C1 segment of cervical spinal cord (tissue), 14 donors: ENCODE measurements at regions not wholly inside any gene's neighbourhood (a gene's known extent, or its start where the extent isn't known, plus 50 kb on each side); places are given as distances from the start of the nearest gene placed in this dataset.

Source experiments
- DNase-seq, 14 donors: peaks; one replicate each; lab custom pipeline; 2025; lab: John Stamatoyannopoulos, UW

- DNase-seq: no peak
These were observed 215.4 kb downstream of the MYCN start for GRCh38 chr2:16155766-16156165.

GRCh38 chr2:16155366-16155765, 215.0 kb downstream of the MYCN start:
- no peak for DNase-seq

- no peak for DNase-seq
These were observed 214.3 kb downstream of the MYCN start for GRCh38 chr2:16154501-16155280.

GRCh38 chr2:16154061-16154460, 213.7 kb downstream of the MYCN start:
- no peak for DNase-seq

- DNase-seq: no peak
These were observed 213.3 kb downstream of the MYCN start for GRCh38 chr2:16153754-16154035.

- DNase-seq: no peak
These were observed 212.8 kb downstream of the MYCN start for GRCh38 chr2:16152928-16153753.

GRCh38 chr2:16152071-16152927, 211.9 kb downstream of the MYCN start:
- DNase-seq: no peak

GRCh38 chr2:16151651-16152050, 211.3 kb downstream of the MYCN start:
- no peak for DNase-seq

GRCh38 chr2:16151281-16151570, 210.9 kb downstream of the MYCN start:
- no peak for DNase-seq

- no peak for DNase-seq
These were observed 210.3 kb downstream of the MYCN start for GRCh38 chr2:16150456-16151280.

GRCh38 chr2:16149349-16150243, 209.2 kb downstream of the MYCN start:
- DNase-seq: no peak

GRCh38 chr2:16148632-16149348, 208.4 kb downstream of the MYCN start:
- DNase-seq: no peak

- no peak for DNase-seq
These were observed 202.3 kb downstream of the MYCN start for GRCh38 chr2:16142383-16143361.

GRCh38 chr2:16141641-16141921, 201.2 kb downstream of the MYCN start:
- DNase-seq: no peak

GRCh38 chr2:16140771-16141640, 200.7 kb downstream of the MYCN start:
- no peak for DNase-seq

GRCh38 chr2:16139663-16140615, 199.6 kb downstream of the MYCN start:
- DNase-seq: no peak
